H9 (cell line): ENCODE measurements at regions not wholly inside any gene's neighbourhood (a gene's known extent, or its start where the extent isn't known, plus 50 kb on each side); places are given as distances from the start of the nearest gene placed in this dataset.

ENCODE experiments used
- DNase-seq: peaks from one replicate; pipeline ENCODE4 v3.0.0-alpha.2; 2017
- H2AFZ ChIP-seq: one replicate; pipeline ENCODE4 v1.6.1; 2013; ENCODE audit warnings: mild to moderate bottlenecking, low read length, control low read depth, moderate library complexity
- H2AK5ac ChIP-seq: 2 replicates; pipeline ENCODE4 v1.6.1; 2013; ENCODE audit warnings: low read length, control low read depth, mixed read lengths; ENCODE audit not compliant: insufficient read length
- H2BK120ac ChIP-seq: one replicate; pipeline ENCODE4 v1.6.1; 2013; ENCODE audit warnings: low read depth, mild to moderate bottlenecking, low read length, control low read depth, inconsistent platforms; ENCODE audit not compliant: poor library complexity, severe bottlenecking
- H2BK12ac ChIP-seq: 2 replicates; pipeline ENCODE4 v1.6.1; 2013; ENCODE audit warnings: low read length, control low read depth, mixed read lengths, low read depth; ENCODE audit not compliant: insufficient read length
- H2BK15ac ChIP-seq: 2 replicates; pipeline ENCODE4 v1.6.1; 2013; ENCODE audit warnings: low read depth, low read length, control low read depth
- H2BK20ac ChIP-seq: one replicate; pipeline ENCODE4 v1.6.1; 2013; ENCODE audit warnings: low read depth, mild to moderate bottlenecking, low read length, control low read depth, inconsistent platforms; ENCODE audit not compliant: poor library complexity, severe bottlenecking
- H2BK5ac ChIP-seq: 2 replicates; pipeline ENCODE4 v1.6.1; 2013; ENCODE audit warnings: low read length, control low read depth, mixed read lengths; ENCODE audit not compliant: insufficient read length
- H3K14ac ChIP-seq: 2 replicates; pipeline ENCODE4 v1.6.1; 2013; ENCODE audit warnings: low read length, control low read depth; ENCODE audit not compliant: insufficient read depth
- H3K18ac ChIP-seq: 2 replicates; pipeline ENCODE4 v1.6.1; 2013; ENCODE audit warnings: low read depth, mild to moderate bottlenecking, mixed read lengths, low read length, control low read depth; ENCODE audit not compliant: insufficient read length
- H3K23ac ChIP-seq: 2 replicates; pipeline ENCODE4 v1.6.1; 2013; ENCODE audit warnings: low read length, control low read depth, mixed read lengths, low read depth; ENCODE audit not compliant: insufficient read length
- H3K23me2 ChIP-seq: 2 replicates; pipeline ENCODE4 v1.6.1; 2013; ENCODE audit warnings: low read depth, mild to moderate bottlenecking, mixed read lengths, low read length, control low read depth; ENCODE audit not compliant: insufficient read length, poor library complexity, severe bottlenecking
- H3K27ac ChIP-seq: 2 replicates; pipeline ENCODE4 v1.5.1; 2013; ENCODE audit warnings: low read length, control low read depth, mixed read lengths, low read depth; ENCODE audit not compliant: insufficient read length
- H3K27me3 ChIP-seq: 2 replicates; pipeline ENCODE4 v1.6.1; 2013; ENCODE audit warnings: low read length, control low read depth, inconsistent platforms; ENCODE audit not compliant: insufficient read depth
- H3K4ac ChIP-seq: 2 replicates; pipeline ENCODE4 v1.6.1; 2013; ENCODE audit warnings: low read depth, mild to moderate bottlenecking, control low read depth, inconsistent platforms, low read length, moderate library complexity
- H3K4me1 ChIP-seq: 2 replicates; pipeline ENCODE4 v1.6.1; 2013; ENCODE audit warnings: low read length, control low read depth, inconsistent platforms; ENCODE audit not compliant: insufficient read depth
- H3K4me2 ChIP-seq: 2 replicates; pipeline ENCODE4 v1.6.1; 2013; ENCODE audit warnings: low read length, control low read depth, mixed read lengths; ENCODE audit not compliant: insufficient read length, insufficient read depth
- H3K56ac ChIP-seq: 2 replicates; pipeline ENCODE4 v1.6.1; 2013; ENCODE audit warnings: low read depth, mild to moderate bottlenecking, mixed read lengths, low read length, control low read depth; ENCODE audit not compliant: insufficient read length
- H3K79me1 ChIP-seq: 2 replicates; pipeline ENCODE4 v1.6.1; 2013; ENCODE audit warnings: low read depth, mild to moderate bottlenecking, moderate library complexity, low read length, control low read depth, inconsistent platforms; ENCODE audit not compliant: insufficient read depth, poor library complexity, severe bottlenecking
- H3K79me2 ChIP-seq: 2 replicates; pipeline ENCODE4 v1.6.1; 2013; ENCODE audit warnings: low read length, control low read depth, inconsistent platforms; ENCODE audit not compliant: insufficient read depth
- H3K9ac ChIP-seq: 2 replicates; pipeline ENCODE4 v1.6.1; 2013; ENCODE audit warnings: low read length, control low read depth, mixed read lengths; ENCODE audit not compliant: insufficient read length; ENCODE audit errors: extremely low read depth
- H3K9me3 ChIP-seq: one replicate; pipeline ENCODE4 v1.6.1; 2013; ENCODE audit warnings: low read depth, low read length, inconsistent platforms; ENCODE audit not compliant: control insufficient read depth
- H3T11ph ChIP-seq: one replicate; pipeline ENCODE4 v1.6.1; 2013; ENCODE audit warnings: mild to moderate bottlenecking, low read length, control low read depth, inconsistent platforms
- H4K20me1 ChIP-seq: one replicate; pipeline ENCODE4 v1.6.1; 2013; ENCODE audit not compliant: control insufficient read depth, insufficient read length, insufficient read depth
- H4K5ac ChIP-seq: 2 replicates; pipeline ENCODE4 v1.6.1; 2013; ENCODE audit warnings: low read depth, mild to moderate bottlenecking, mixed read lengths, low read length, control low read depth; ENCODE audit not compliant: insufficient read length
- H4K8ac ChIP-seq: replicated peaks from 2 replicates; pipeline ENCODE4 v1.6.1; 2013; ENCODE audit warnings: low read length, control low read depth, mixed read lengths, low read depth; ENCODE audit not compliant: insufficient read length
- H4K91ac ChIP-seq: 2 replicates; pipeline ENCODE4 v1.6.1; 2013; ENCODE audit warnings: low read depth, mild to moderate bottlenecking, moderate library complexity, mixed read lengths, low read length, control low read depth; ENCODE audit not compliant: insufficient read length
- H3K27ac Mint-ChIP-seq, 3 experiments: 2 replicates in 2 of 3; 3 replicates in 1 of 3; pipeline ENCODE4 v1.8.0; 2020 to 2021; ENCODE audit warnings: mixed read lengths in 3 of 3, mild to moderate bottlenecking in 1 of 3, moderate library complexity in 1 of 3
- H3K27me3 Mint-ChIP-seq: 2 replicates; pipeline ENCODE4 v1.8.0; 2021; ENCODE audit warnings: low read depth, mild to moderate bottlenecking, moderate library complexity, mixed read lengths
- H3K36me3 Mint-ChIP-seq, 3 experiments: 2 replicates in 2 of 3; 3 replicates in 1 of 3; pipeline ENCODE4 v1.8.0; 2020 to 2021; ENCODE audit warnings: low read depth in 3 of 3, mixed read lengths in 3 of 3; ENCODE audit not compliant: insufficient read depth in 1 of 3
- H3K4me1 Mint-ChIP-seq, 2 experiments: 2 replicates each; pipeline ENCODE4 v1.8.0; 2020; ENCODE audit warnings: mixed read lengths in 2 of 2
- H3K4me3 Mint-ChIP-seq, 2 experiments: 2 replicates in 1 of 2; 3 replicates in 1 of 2; pipeline ENCODE4 v1.8.0; 2020 to 2021; ENCODE audit warnings: mild to moderate bottlenecking in 2 of 2, mixed read lengths in 2 of 2, moderate library complexity in 1 of 2
- H3K9me3 Mint-ChIP-seq, 2 experiments: 2 replicates in 1 of 2; 3 replicates in 1 of 2; pipeline ENCODE4 v1.8.0; 2020; ENCODE audit warnings: mild to moderate bottlenecking in 2 of 2, mixed read lengths in 2 of 2, moderate library complexity in 1 of 2
- WGBS: extraction: QIAGEN DNeasy Blood & Tissue Kit; methylation state at CpG from one replicate; pipeline ENCODE4 v1.1.7; 2013; ENCODE audit warnings: missing lambda C conversion rate, low lambda C conversion rate, mixed read lengths; ENCODE audit not compliant: insufficient read length; ENCODE audit errors: extremely low coverage; 5-methylcytosine and 5-hydroxymethylcytosine counted together
- TF ChIP-seq, protein P1 (sequence below): fragments of 200-600 bp; sonication (generic); conservative IDR thresholded peaks from 3 replicates; pipeline ENCODE4 v1.8.0; 2021; ENCODE audit warnings: antibody characterized with exemption, mild to moderate bottlenecking

DNA sequence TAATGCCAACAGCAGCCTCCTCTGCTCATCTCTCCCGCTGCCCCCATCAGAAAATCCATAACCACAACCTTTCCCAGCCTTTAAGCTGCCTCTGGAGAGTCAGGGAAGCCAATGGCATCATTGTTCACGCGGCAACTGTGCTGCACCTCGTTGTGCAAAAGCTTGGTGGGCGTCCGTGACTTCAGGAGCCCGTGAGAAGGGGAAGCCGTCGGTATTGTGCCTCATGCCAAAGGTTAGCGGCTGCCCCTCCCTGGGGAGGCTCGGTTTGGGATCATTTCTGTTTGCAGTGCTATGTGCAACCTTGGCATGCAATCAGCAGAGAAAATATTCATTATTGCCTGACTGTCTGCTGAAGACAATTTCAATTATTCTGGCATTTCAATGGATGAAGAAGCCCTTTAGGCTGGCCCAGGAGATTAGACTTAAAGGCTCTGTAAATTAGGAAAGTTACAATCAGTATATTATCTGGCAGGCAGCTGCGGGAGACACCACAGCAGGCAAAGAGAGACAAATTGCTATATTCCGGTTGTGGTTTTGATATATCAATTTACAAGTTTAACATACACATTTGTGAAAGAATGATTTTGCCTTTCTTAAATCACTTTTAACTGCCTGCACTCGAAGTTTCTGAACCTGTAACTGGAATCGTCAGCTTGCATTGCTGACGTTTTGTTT, 244.5 kb downstream of the GATA3 start:
- no peak overlapping the region for H3K4ac ChIP-seq
- H3K79me2 ChIP-seq = no peaks in the 10 kb centered on the region
- peaks cover 2% of the 10 kb centered on the region; the same call in 1 of the 2 replicates for H3K4me1 ChIP-seq
- H3K14ac ChIP-seq = no peak overlapping the region
- TF ChIP-seq, protein P1, sequence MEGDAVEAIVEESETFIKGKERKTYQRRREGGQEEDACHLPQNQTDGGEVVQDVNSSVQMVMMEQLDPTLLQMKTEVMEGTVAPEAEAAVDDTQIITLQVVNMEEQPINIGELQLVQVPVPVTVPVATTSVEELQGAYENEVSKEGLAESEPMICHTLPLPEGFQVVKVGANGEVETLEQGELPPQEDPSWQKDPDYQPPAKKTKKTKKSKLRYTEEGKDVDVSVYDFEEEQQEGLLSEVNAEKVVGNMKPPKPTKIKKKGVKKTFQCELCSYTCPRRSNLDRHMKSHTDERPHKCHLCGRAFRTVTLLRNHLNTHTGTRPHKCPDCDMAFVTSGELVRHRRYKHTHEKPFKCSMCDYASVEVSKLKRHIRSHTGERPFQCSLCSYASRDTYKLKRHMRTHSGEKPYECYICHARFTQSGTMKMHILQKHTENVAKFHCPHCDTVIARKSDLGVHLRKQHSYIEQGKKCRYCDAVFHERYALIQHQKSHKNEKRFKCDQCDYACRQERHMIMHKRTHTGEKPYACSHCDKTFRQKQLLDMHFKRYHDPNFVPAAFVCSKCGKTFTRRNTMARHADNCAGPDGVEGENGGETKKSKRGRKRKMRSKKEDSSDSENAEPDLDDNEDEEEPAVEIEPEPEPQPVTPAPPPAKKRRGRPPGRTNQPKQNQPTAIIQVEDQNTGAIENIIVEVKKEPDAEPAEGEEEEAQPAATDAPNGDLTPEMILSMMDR = no peak
- no peaks in the 10 kb centered on the region for H3K9me3 ChIP-seq
- no peak overlapping the region for H2AFZ ChIP-seq
- peaks cover 3% of the 10 kb centered on the region for H3K23me2 ChIP-seq
- H3K56ac ChIP-seq = no peak overlapping the region
- no peak overlapping the region for H2BK120ac ChIP-seq
- Mint-ChIP-seq H3K9me3 (no peaks in the 10 kb centered on the region; a peak in 1 of 5 replicates), H3K36me3 (no peaks in the 10 kb centered on the region), H3K27ac (no peak overlapping the region), H3K4me1 (peaks cover 28 to 31% of the 10 kb centered on the region in 2 experiments), H3K27me3 (peaks cover 41% of the 10 kb centered on the region), H3K4me3 (no peak overlapping the region)
- H3T11ph ChIP-seq = no peak overlapping the region
- H3K9ac ChIP-seq = no peak overlapping the region
- no peak overlapping the region for H4K91ac ChIP-seq
- no peak overlapping the region for H2AK5ac ChIP-seq
- no peak overlapping the region for H2BK5ac ChIP-seq
- H4K20me1 ChIP-seq = no peaks in the 10 kb centered on the region
- no peaks in the 10 kb centered on the region for H3K79me1 ChIP-seq
- no peak overlapping the region for H2BK20ac ChIP-seq
- no peak overlapping the region for H3K27ac ChIP-seq
- no peak overlapping the region for H3K4me2 ChIP-seq
- no peaks in the 10 kb centered on the region; the same call in 1 of the 2 replicates for H3K27me3 ChIP-seq
- no peak overlapping the region for H3K18ac ChIP-seq
- H4K8ac ChIP-seq = no peak overlapping the region
- H3K23ac ChIP-seq = no peak overlapping the region
- no CpG with 5 or more reads among the region's 16 CpGs for WGBS
- H4K5ac ChIP-seq = no peak overlapping the region
- no peak overlapping the region for H2BK15ac ChIP-seq
- no peak overlapping the region for H2BK12ac ChIP-seq
- no peak for DNase-seq
